HUES48 (cell line): ENCODE measurements at regions not wholly inside any gene's neighbourhood (a gene's known extent, or its start where the extent isn't known, plus 50 kb on each side); places are given as distances from the start of the nearest gene placed in this dataset.

ENCODE experiments used
- H3K27ac ChIP-seq: one replicate; pipeline ENCODE4 v1.7.0; 2013; ENCODE audit warnings: low read depth, low read length, inconsistent platforms
- H3K27me3 ChIP-seq: 2 replicates; pipeline ENCODE4 v1.6.1; 2013; ENCODE audit warnings: mild to moderate bottlenecking, low read length; ENCODE audit not compliant: control insufficient read depth, insufficient read depth
- H3K36me3 ChIP-seq: 2 replicates; pipeline ENCODE4 v1.6.1; 2013; ENCODE audit warnings: low read length; ENCODE audit not compliant: control insufficient read depth, insufficient read depth
- H3K4me1 ChIP-seq: 2 replicates; pipeline ENCODE4 v1.6.1; 2013; ENCODE audit warnings: mild to moderate bottlenecking, low read length; ENCODE audit not compliant: control insufficient read depth, insufficient read depth
- H3K4me3 ChIP-seq: 2 replicates; pipeline ENCODE4 v1.5.1; 2013; ENCODE audit warnings: mild to moderate bottlenecking, low read depth, low read length
- H3K9ac ChIP-seq: 2 replicates; pipeline ENCODE4 v1.6.1; 2013; ENCODE audit warnings: mild to moderate bottlenecking, low read depth, low read length, moderate library complexity
- H3K9me3 ChIP-seq: 2 replicates; pipeline ENCODE4 v1.6.1; 2013; ENCODE audit warnings: low read length; ENCODE audit not compliant: control insufficient read depth, insufficient read depth

DNA sequence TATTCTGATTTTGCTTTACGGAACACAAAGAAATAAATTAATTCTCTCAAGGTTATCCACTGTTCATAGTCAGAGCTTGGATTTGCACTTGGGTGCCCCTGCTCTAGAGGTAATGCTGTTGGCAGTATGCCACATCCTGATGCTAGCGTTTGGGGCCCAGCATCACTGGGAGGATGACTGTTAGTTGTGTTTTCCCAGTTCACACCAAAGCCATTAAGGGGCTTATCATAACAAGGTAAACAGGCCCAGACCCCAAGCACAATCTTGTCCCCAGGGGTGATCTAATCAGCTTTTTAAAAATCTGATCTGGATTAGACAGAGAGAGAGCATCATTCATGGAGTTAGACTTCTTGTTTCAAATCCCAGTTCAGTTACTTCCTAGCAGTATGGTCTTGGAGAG lies 60.2 kb upstream of the PBX1 start:
- Histone ChIP-seq H3K36me3 (no peaks in the 10 kb centered on the region), H3K9ac (no peak overlapping the region), H3K9me3 (no peaks in the 10 kb centered on the region), H3K27me3 (no peaks in the 10 kb centered on the region), H3K4me1 (no peaks in the 10 kb centered on the region), H3K27ac (no peak overlapping the region), H3K4me3 (no peak overlapping the region)

DNA sequence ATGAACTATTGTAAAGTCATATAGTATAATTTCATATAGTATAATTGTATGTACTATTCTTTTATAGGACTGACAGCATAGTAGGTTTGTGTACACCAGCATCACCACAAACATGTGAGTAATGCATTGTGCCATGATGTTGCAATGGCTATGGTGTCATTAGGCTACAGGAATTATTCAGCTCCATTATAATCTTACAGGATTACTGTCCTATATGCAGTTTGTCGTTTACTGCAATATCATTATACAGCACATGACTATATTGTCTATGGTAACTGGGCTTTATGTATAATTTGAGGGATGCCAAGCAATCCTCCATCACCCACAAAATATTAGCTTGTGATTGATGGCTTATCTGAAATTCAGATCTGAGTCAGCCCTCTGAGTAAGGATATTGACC lies 54.2 kb upstream of the PBX1 start:
- H3K9ac ChIP-seq = no peak overlapping the region
- H3K9me3 ChIP-seq = no peaks in the 10 kb centered on the region
- H3K36me3 ChIP-seq = no peaks in the 10 kb centered on the region
- H3K4me1 ChIP-seq = 0 out of 2 replicates have a peak, but pooled peaks cover 6% of the 10 kb centered on the region
- no peak overlapping the region for H3K27ac ChIP-seq
- no peak overlapping the region for H3K4me3 ChIP-seq
- no peaks in the 10 kb centered on the region for H3K27me3 ChIP-seq
